GM21526 (cell line): ENCODE measurements at regions not wholly inside any gene's neighbourhood (a gene's known extent, or its start where the extent isn't known, plus 50 kb on each side); places are given as distances from the start of the nearest gene placed in this dataset.
"Not testable (repeated sequence)": the region's sequence is repeated elsewhere in the genome, so short reads cannot be mapped to it uniquely, and the experiment has no call there.

Source experiments
- ATAC-seq: cut with Tn5 transposase; IDR thresholded peaks from one replicate; pipeline ENCODE4 v1.9.1; 2021; ENCODE audit warnings: moderate library complexity; ENCODE audit not compliant: unreplicated experiment, low FRiP score

- not testable (repeated sequence) for ATAC-seq
These were observed 65.9 kb upstream of the NBPF26 start for GRCh38 chr1:120657804-120658203.

GRCh38 chr1:120658622-120659021, 65.1 kb upstream of the NBPF26 start:
- not testable (repeated sequence) for ATAC-seq

DNA sequence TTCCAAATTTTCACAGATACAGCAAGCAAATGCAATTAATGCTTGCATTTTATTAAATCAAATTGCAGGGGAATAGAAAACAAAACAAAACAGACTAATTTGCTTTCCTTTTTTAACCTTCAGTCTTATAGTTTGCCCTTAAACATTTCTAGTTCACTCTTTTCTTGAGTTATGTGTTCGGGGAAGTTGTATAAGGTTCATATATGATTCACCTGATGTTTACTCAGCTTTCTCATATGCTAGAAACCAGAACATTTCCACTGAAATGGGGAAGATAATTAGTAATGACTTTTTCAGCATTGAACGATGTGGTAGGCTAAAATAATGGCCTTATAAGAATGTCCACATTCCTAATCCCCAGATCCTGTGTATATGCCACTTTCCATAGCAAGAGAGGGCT, 64.6 kb upstream of the NBPF26 start:
- ATAC-seq: not testable (repeated sequence)

DNA sequence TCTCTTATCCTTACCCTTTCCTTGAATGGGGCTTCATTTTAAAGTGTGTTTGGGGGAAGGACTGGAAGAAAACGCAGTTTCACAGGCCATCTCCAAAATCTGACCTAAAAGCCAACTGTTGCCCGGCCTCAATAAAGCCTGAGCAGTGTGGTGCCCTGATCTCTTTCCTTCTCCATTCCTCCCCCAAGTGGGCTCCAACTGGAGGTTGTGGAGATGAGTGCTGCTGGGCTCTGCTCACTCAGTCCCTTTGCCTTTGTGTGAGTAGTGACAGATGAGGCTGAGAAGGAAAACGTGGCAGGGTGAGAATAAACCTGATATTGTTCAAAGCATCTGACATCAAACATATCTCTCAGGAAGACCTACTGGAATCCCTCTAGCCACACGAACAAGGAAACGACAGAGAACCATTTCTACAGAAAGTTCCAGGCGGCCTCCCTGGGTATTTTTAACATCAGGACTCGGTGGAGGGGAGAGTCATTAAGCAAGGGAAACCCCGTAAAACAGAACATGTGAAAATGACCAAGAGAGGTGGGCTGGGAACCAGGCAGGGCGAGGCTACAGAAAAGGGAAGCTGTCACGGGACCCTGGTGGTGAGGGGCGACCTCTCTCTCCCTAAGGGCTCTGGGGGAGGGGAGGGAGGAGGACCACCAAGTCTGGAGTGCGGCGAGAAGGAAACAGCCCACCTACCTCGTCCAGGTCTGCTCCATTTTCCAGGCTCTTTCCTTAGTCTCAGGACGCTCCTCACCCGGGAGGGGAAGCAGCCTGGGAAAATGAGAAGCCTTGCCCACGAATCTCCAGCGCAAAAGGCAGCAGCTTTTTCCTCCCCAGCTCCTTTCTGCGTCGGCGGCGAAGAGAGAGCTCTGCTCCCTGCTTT, 59.1 kb upstream of the NBPF26 start:
- ATAC-seq: not testable (repeated sequence)

GRCh38 chr1:120665250-120665577, 58.5 kb upstream of the NBPF26 start:
- not testable (repeated sequence) for ATAC-seq

GRCh38 chr1:120668187-120668586, 55.6 kb upstream of the NBPF26 start:
- not testable (repeated sequence) for ATAC-seq
